Vagina (tissue), 2 donors: ENCODE measurements at regions not wholly inside any gene's neighbourhood (a gene's known extent, or its start where the extent isn't known, plus 50 kb on each side); places are given as distances from the start of the nearest gene placed in this dataset.

ENCODE experiments used
- DNase-seq, 2 donors: peaks; one replicate each; pipeline ENCODE4 v3.0.0-alpha.2; 2017; ENCODE audit errors: extremely low spot score in 2 of 2
- H3K27ac ChIP-seq: fragments of 200-600 bp; sonication (generic); one replicate; pipeline ENCODE4 v1.5.1; 2019
- H3K27me3 ChIP-seq: fragments of 200-600 bp; sonication (generic); one replicate; pipeline ENCODE4 v1.5.1; 2019
- H3K36me3 ChIP-seq, 2 donors: fragments of 200-600 bp; sonication (generic); one replicate each; pipeline ENCODE4 v1.5.1; 2017 to 2019
- H3K4me1 ChIP-seq: fragments of 200-600 bp; sonication (generic); one replicate; pipeline ENCODE4 v1.5.1; 2019
- H3K4me3 ChIP-seq, 2 donors: fragments of 200-600 bp; sonication (generic); 1 replicate in 1 of 2; 2 replicates in 1 of 2; pipeline ENCODE4 v1.5.1; 2016 to 2019
- H3K9me3 ChIP-seq: fragments of 200-600 bp; sonication (generic); one replicate; pipeline ENCODE4 v1.5.1; 2019
- CTCF ChIP-seq, 3 experiments: fragments of 450-650 bp in 2 of 3; fragments of 200-600 bp in 1 of 3; sonication (generic) in 1 of 3; IDR thresholded peaks; one replicate each; pipeline ENCODE4 v1.5.1; 2017 to 2019; ENCODE audit warnings: antibody characterized with exemption in 3 of 3, mild to moderate bottlenecking in 2 of 3, moderate library complexity in 2 of 3
- POLR2A ChIP-seq, 2 donors: fragments of 450-650 bp; IDR thresholded peaks; one replicate each; pipeline ENCODE4 v1.6.1; 2017; ENCODE audit warnings: antibody characterized with exemption in 2 of 2, mild to moderate bottlenecking in 2 of 2, moderate library complexity in 2 of 2
- POLR2AphosphoS5 ChIP-seq, 2 donors: sonication (generic); formaldehyde crosslinking; IDR thresholded peaks; one replicate each; pipeline ENCODE4 v1.9.0; 2017; ENCODE audit warnings: antibody characterized with exemption in 2 of 2, mild to moderate bottlenecking in 2 of 2, low read depth in 1 of 2; ENCODE audit not compliant: insufficient read depth in 1 of 2
- intact Hi-C: fragments of 100-400 bp; cut with DNase I; formaldehyde crosslinking; loops from one replicate; pipeline ENCODE4 v1.15.1; 2023

GRCh38 chr20:4069751-4070150, 54.4 kb upstream of the RNF24 start:
- intact Hi-C loops: loop anchor here (10.0 kb wide), 1 partner anchor 55 kb away; the partner anchor contains the start of gene RNF24
- Histone ChIP-seq H3K4me1 (peaks cover 40% of the 10 kb centered on the region), H3K4me3 (no peak overlapping the region), H3K36me3 (no peaks in the 10 kb centered on the region), H3K9me3 (no peaks in the 10 kb centered on the region), H3K27ac (no peak overlapping the region), H3K27me3 (no peaks in the 10 kb centered on the region)
- TF ChIP-seq POLR2AphosphoS5 (IDR thresholded peaks at IDR 0.05; ENCODE audit: insufficient read depth in 1 of 2, low read depth in 1 of 2) (peak in 1 of 2 donors; percentile 32), POLR2A (IDR thresholded peaks at IDR 0.05) (no peak)
- DNase-seq: no peak

GRCh38 chr20:4068708-4069107, 53.4 kb upstream of the RNF24 start:
- TF ChIP-seq CTCF (IDR thresholded peaks at IDR 0.05) (no peak), POLR2A (IDR thresholded peaks at IDR 0.05) (no peak), POLR2AphosphoS5 (IDR thresholded peaks at IDR 0.05; ENCODE audit: insufficient read depth in 1 of 2, low read depth in 1 of 2) (no peak)
- no peak overlapping the region for H3K4me3 ChIP-seq
- intact Hi-C loops: loop anchor here (10.0 kb wide), 1 partner anchor 54 kb away; the partner anchor contains the start of gene RNF24
- peaks cover 51% of the 10 kb centered on the region for H3K4me1 ChIP-seq
- no peaks in the 10 kb centered on the region for H3K36me3 ChIP-seq
- H3K27me3 ChIP-seq: no peaks in the 10 kb centered on the region
- H3K9me3 ChIP-seq: no peaks in the 10 kb centered on the region
- no peak overlapping the region for H3K27ac ChIP-seq
- no peak for DNase-seq

GRCh38 chr20:4067600-4068261, 52.4 kb upstream of the RNF24 start:
- DNase-seq: no peak
- Histone ChIP-seq H3K4me3 (no peak overlapping the region), H3K36me3 (no peaks in the 10 kb centered on the region), H3K27ac (no peak overlapping the region), H3K9me3 (no peaks in the 10 kb centered on the region), H3K4me1 (peaks cover 57% of the 10 kb centered on the region), H3K27me3 (no peaks in the 10 kb centered on the region)
- intact Hi-C loops: loop anchor here (10.0 kb wide), 1 partner anchor 53 kb away; the partner anchor contains the start of gene RNF24
- TF ChIP-seq CTCF (IDR thresholded peaks at IDR 0.05) (no peak), POLR2AphosphoS5 (IDR thresholded peaks at IDR 0.05; ENCODE audit: insufficient read depth in 1 of 2, low read depth in 1 of 2) (no peak), POLR2A (IDR thresholded peaks at IDR 0.05) (no peak)

GRCh38 chr20:4066551-4066950, 51.2 kb upstream of the RNF24 start:
- TF ChIP-seq CTCF (IDR thresholded peaks at IDR 0.05): no peak
- no peak for TF ChIP-seq POLR2A (IDR thresholded peaks at IDR 0.05)
- no peak for TF ChIP-seq POLR2AphosphoS5 (IDR thresholded peaks at IDR 0.05; ENCODE audit: insufficient read depth in 1 of 2, low read depth in 1 of 2)
- Histone ChIP-seq H3K4me1 (peaks cover 55% of the 10 kb centered on the region), H3K27ac (no peak overlapping the region), H3K4me3 (no peak overlapping the region), H3K36me3 (no peaks in the 10 kb centered on the region), H3K27me3 (no peaks in the 10 kb centered on the region), H3K9me3 (no peaks in the 10 kb centered on the region)
- intact Hi-C loops: loop anchor here (10.0 kb wide), 1 partner anchor 52 kb away; the partner anchor contains the start of gene RNF24
- DNase-seq: no peak

- Histone ChIP-seq H3K4me3 (no peak overlapping the region), H3K4me1 (peaks cover 46% of the 10 kb centered on the region), H3K27ac (peak overlapping the region; percentile 74), H3K36me3 (no peaks in the 10 kb centered on the region), H3K27me3 (no peaks in the 10 kb centered on the region), H3K9me3 (no peaks in the 10 kb centered on the region)
- no peak for DNase-seq
- TF ChIP-seq POLR2A (IDR thresholded peaks at IDR 0.05): no peak
- TF ChIP-seq CTCF (IDR thresholded peaks at IDR 0.05): no peak
- TF ChIP-seq POLR2AphosphoS5 (IDR thresholded peaks at IDR 0.05; ENCODE audit: insufficient read depth in 1 of 2, low read depth in 1 of 2): no peak
- intact Hi-C loops: loop anchor here (10.0 kb wide), 1 partner anchor 51 kb away; the partner anchor contains the start of gene RNF24
Measured at GRCh38 chr20:4065391-4065844, 50.1 kb upstream of the RNF24 start.
